CD14-positive monocyte (primary cell): ENCODE measurements at regions not wholly inside any gene's neighbourhood (a gene's known extent, or its start where the extent isn't known, plus 50 kb on each side); places are given as distances from the start of the nearest gene placed in this dataset.

Experiments used
- DNase-seq, 3 donors: peaks; one replicate each; pipeline ENCODE4 v3.0.0-alpha.2; 2011 to 2022
- H2AFZ ChIP-seq: 2 replicates; pipeline ENCODE4 v1.6.0; 2012; ENCODE audit warnings: mild to moderate bottlenecking, low read depth, low read length, inconsistent platforms; ENCODE audit not compliant: insufficient read depth, poor library complexity, severe bottlenecking
- H3K27ac ChIP-seq, 2 donors: 1 replicate in 1 of 2; 2 replicates in 1 of 2; pipeline ENCODE4 v1.5.1; 2012 to 2013; ENCODE audit warnings: low read length in 2 of 2, control low read depth in 1 of 2, inconsistent platforms in 1 of 2, low read depth in 1 of 2, mild to moderate bottlenecking in 1 of 2
- H3K27me3 ChIP-seq, 2 donors: one replicate each; pipeline versions ENCODE4 v1.6.0 to v1.6.1; 2011 to 2013; ENCODE audit warnings: low read length in 2 of 2; ENCODE audit not compliant: control insufficient read depth in 2 of 2, insufficient read depth in 2 of 2
- H3K36me3 ChIP-seq, 2 donors: replicated peaks in 1 of 2; 1 replicate in 1 of 2; 2 replicates in 1 of 2; pipeline versions ENCODE4 v1.5.1 to v1.6.1; 2012 to 2013; ENCODE audit warnings: low read length in 2 of 2, control low read depth in 1 of 2, inconsistent platforms in 1 of 2, mild to moderate bottlenecking in 1 of 2; ENCODE audit not compliant: insufficient read depth in 2 of 2, control insufficient read depth in 1 of 2
- H3K4me1 ChIP-seq, 2 donors: 1 replicate in 1 of 2; 2 replicates in 1 of 2; pipeline versions ENCODE4 v1.5.1 to v1.6.1; 2012 to 2013; ENCODE audit warnings: low read length in 2 of 2, control low read depth in 1 of 2, inconsistent platforms in 1 of 2, mild to moderate bottlenecking in 1 of 2, moderate library complexity in 1 of 2; ENCODE audit not compliant: insufficient read depth in 2 of 2, control insufficient read depth in 1 of 2
- H3K4me2 ChIP-seq: replicated peaks from 2 replicates; pipeline ENCODE3; 2012; ENCODE audit warnings: low read length, moderate library complexity, mild to moderate bottlenecking; ENCODE audit not compliant: poor library complexity, severe bottlenecking; ENCODE audit errors: extremely low read depth
- H3K4me3 ChIP-seq, 3 experiments: fragments of 200-600 bp in 1 of 3; sonication (generic) in 1 of 3; replicated peaks in 1 of 3; 1 replicate in 2 of 3; 2 replicates in 1 of 3; pipeline ENCODE4 v1.5.1; 2011 to 2013; ENCODE audit warnings: low read length in 3 of 3, mild to moderate bottlenecking in 3 of 3, control low read depth in 2 of 3, low read depth in 2 of 3, inconsistent platforms in 1 of 3, moderate library complexity in 1 of 3
- H3K79me2 ChIP-seq: 2 replicates; pipeline ENCODE4 v1.6.0; 2012; ENCODE audit warnings: mild to moderate bottlenecking, control low read depth, inconsistent platforms, low read length, moderate library complexity; ENCODE audit not compliant: insufficient read depth
- H3K9ac ChIP-seq: 2 replicates; pipeline ENCODE4 v1.6.0; 2017; ENCODE audit warnings: low read length, mild to moderate bottlenecking; ENCODE audit not compliant: insufficient read depth, poor library complexity, severe bottlenecking
- H3K9me3 ChIP-seq, 2 donors: replicated peaks in 1 of 2; 1 replicate in 1 of 2; 2 replicates in 1 of 2; pipeline versions ENCODE4 v1.5.1 to v1.6.1; 2012 to 2013; ENCODE audit warnings: low read length in 2 of 2, control low read depth in 1 of 2; ENCODE audit not compliant: control insufficient read depth in 1 of 2, insufficient read depth in 1 of 2
- H4K20me1 ChIP-seq: 2 replicates; pipeline ENCODE4 v1.6.0; 2012; ENCODE audit warnings: mild to moderate bottlenecking, low read length, control low read depth, moderate library complexity; ENCODE audit not compliant: insufficient read depth
- H3K27ac Mint-ChIP-seq, 7 donors: one replicate each; pipeline ENCODE4 v1.8.0; 2020; ENCODE audit warnings: mild to moderate bottlenecking in 7 of 7, mixed read lengths in 7 of 7, moderate library complexity in 6 of 7, inconsistent platforms in 2 of 7
- H3K27me3 Mint-ChIP-seq, 3 donors: one replicate each; pipeline ENCODE4 v1.8.0; 2021 to 2022; ENCODE audit warnings: low read depth in 3 of 3, mild to moderate bottlenecking in 3 of 3, mixed read lengths in 3 of 3, moderate library complexity in 3 of 3, inconsistent platforms in 1 of 3
- H3K36me3 Mint-ChIP-seq, 2 donors: one replicate each; pipeline ENCODE4 v1.8.0; 2020; ENCODE audit warnings: mixed read lengths in 2 of 2, inconsistent platforms in 1 of 2, mild to moderate bottlenecking in 1 of 2
- H3K4me1 Mint-ChIP-seq: one replicate; pipeline ENCODE4 v1.8.0; 2020; ENCODE audit warnings: mild to moderate bottlenecking, mixed read lengths
- H3K4me3 Mint-ChIP-seq, 2 donors: one replicate each; pipeline ENCODE4 v1.8.0; 2020; ENCODE audit warnings: mild to moderate bottlenecking in 2 of 2, mixed read lengths in 2 of 2, moderate library complexity in 1 of 2
- H3K9me3 Mint-ChIP-seq, 7 donors: one replicate each; pipeline ENCODE4 v1.8.0; 2020 to 2022; ENCODE audit warnings: mixed read lengths in 7 of 7, mild to moderate bottlenecking in 6 of 7, moderate library complexity in 6 of 7, inconsistent platforms in 2 of 7
- CTCF ChIP-seq: fragments of 200-600 bp; IDR thresholded peaks from one replicate; pipeline ENCODE4 v1.8.0; 2022; ENCODE audit warnings: antibody characterized with exemption, mild to moderate bottlenecking
- WGBS: methylation state at CpG from one replicate; pipeline ENCODE4 v1.1.5; 2013; ENCODE audit warnings: missing lambda C conversion rate; ENCODE audit not compliant: insufficient coverage; 5-methylcytosine and 5-hydroxymethylcytosine counted together
- intact Hi-C, 2 donors: fragments of 100-400 bp; cut with micrococcal nuclease; formaldehyde crosslinking; loops; one replicate each; pipeline versions ENCODE4 v1.15.0 to v1.15.1; 2023

- no peak overlapping the region for H3K27ac ChIP-seq
- WGBS = 100% methylated on average over 2 of the region's 2 CpGs
- no peak overlapping the region for H3K4me3 ChIP-seq
- no peak overlapping the region for H2AFZ ChIP-seq
- TF ChIP-seq CTCF = no peak
- H3K9ac ChIP-seq = no peak overlapping the region
- H3K9me3 Mint-ChIP-seq = peaks cover 7 to 19% (median 17%) of the 10 kb centered on the region in 7 donors
- no peak overlapping the region for H3K4me2 ChIP-seq
- DNase-seq = no peak
- no peaks in the 10 kb centered on the region for H3K4me1 ChIP-seq
- H4K20me1 ChIP-seq = no peaks in the 10 kb centered on the region
- no peak overlapping the region for H3K4me3 Mint-ChIP-seq
- peaks cover 8 to 31% of the 10 kb centered on the region in 2 donors for H3K9me3 ChIP-seq
- H3K27me3 Mint-ChIP-seq = peaks cover 0 to 3% (median 0%) of the 10 kb centered on the region in 3 donors
- peak overlapping the region in 1 of 7 donors; percentile 9 for H3K27ac Mint-ChIP-seq
- intact Hi-C loops = no loop called here
- no peaks in the 10 kb centered on the region for H3K79me2 ChIP-seq
- no peaks in the 10 kb centered on the region for H3K4me1 Mint-ChIP-seq
- no peaks in the 10 kb centered on the region for H3K27me3 ChIP-seq
- no peaks in the 10 kb centered on the region for H3K36me3 ChIP-seq
- H3K36me3 Mint-ChIP-seq = no peaks in the 10 kb centered on the region
Observed at GRCh38 chr2:23132000-23132399, 253.0 kb upstream of the KLHL29 start.

GRCh38 chr2:23132823-23133595 is 252.0 kb upstream of the KLHL29 start:
- no peaks in the 10 kb centered on the region for H3K36me3 ChIP-seq
- H3K4me2 ChIP-seq = no peak overlapping the region
- Mint-ChIP-seq H3K36me3 (no peaks in the 10 kb centered on the region), H3K9me3 (peaks cover 7 to 17% (median 15%) of the 10 kb centered on the region in 7 donors), H3K4me3 (no peak overlapping the region), H3K27me3 (peaks cover 0 to 3% (median 0%) of the 10 kb centered on the region in 3 donors), H3K4me1 (no peaks in the 10 kb centered on the region), H3K27ac (no peak overlapping the region)
- 0% methylated on average over 1 of the region's 3 CpGs for WGBS
- H3K27me3 ChIP-seq = no peaks in the 10 kb centered on the region
- intact Hi-C loops = no loop called here
- H3K27ac ChIP-seq = no peak overlapping the region
- no peak overlapping the region for H3K9ac ChIP-seq
- no peaks in the 10 kb centered on the region for H4K20me1 ChIP-seq
- H3K9me3 ChIP-seq = peaks cover 8 to 27% of the 10 kb centered on the region in 2 donors
- H3K4me3 ChIP-seq = no peak overlapping the region
- no peak overlapping the region for H2AFZ ChIP-seq
- no peaks in the 10 kb centered on the region for H3K4me1 ChIP-seq
- no peak for TF ChIP-seq CTCF
- no peaks in the 10 kb centered on the region for H3K79me2 ChIP-seq
- no peak for DNase-seq
